GM21786 (cell line): ENCODE measurements at regions not wholly inside any gene's neighbourhood (a gene's known extent, or its start where the extent isn't known, plus 50 kb on each side); places are given as distances from the start of the nearest gene placed in this dataset.

Experiments
- ATAC-seq: cut with Tn5 transposase; IDR thresholded peaks from one replicate; pipeline ENCODE4 v1.9.1; 2021; ENCODE audit not compliant: unreplicated experiment

DNA sequence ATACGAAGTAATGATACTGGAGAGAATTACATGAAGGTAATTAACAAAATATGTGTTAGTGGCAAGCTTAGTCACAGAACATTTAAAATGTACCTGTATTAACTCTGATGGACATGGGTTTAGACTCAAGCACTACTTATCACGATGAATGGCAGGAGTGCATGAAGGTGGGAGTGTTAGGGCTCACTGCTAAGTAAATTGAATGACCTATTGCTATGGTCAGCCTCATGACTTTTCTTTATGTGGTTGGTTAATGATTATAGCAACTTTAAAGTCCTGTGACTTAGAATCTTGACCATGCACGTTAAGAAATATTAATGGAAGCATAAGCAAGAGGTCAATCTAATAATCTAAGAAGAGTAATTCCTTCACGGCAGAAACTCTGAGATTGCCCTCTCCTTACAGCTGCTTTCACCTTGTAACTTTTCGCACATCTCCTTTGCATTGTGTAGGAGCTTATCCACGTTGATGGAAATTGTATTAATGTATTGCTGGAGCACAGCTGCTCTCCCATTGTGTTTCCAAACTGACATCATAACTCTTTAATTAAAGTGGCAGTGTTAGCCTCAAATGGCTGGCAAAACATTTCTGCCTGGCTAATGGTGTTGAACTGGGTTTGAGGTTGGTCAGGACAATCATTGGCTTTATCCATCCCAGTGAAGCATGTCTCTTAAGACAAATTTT lies 114.5 kb downstream of the RXFP2 start:
- no peak for ATAC-seq

GRCh38 chr13:31859571-31859970 lies 120.2 kb downstream of the RXFP2 start:
- peak; percentile 56 for ATAC-seq

GRCh38 chr13:31860002-31860401 lies 120.7 kb downstream of the RXFP2 start:
- ATAC-seq, result no peak

GRCh38 chr13:31862828-31863227 lies 123.5 kb downstream of the RXFP2 start:
- no peak for ATAC-seq

DNA sequence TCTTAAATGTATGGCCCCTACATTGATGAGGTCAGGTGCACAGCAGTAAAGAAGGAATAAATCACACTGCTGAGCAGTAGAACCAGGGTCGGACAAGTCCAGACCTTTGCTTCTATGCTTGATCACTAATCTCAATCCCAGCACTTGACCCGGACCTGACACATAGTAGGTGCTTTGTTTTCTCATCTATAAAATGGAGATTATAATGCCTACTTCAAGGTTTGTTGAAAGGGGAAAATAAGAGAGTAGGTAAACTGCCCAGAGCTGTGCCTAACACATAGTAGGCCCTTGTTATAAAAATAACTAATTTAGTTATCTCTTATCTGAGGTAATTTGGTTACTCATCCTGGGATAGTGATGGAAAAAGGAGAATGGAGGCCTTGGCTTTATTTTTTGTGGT lies 125.0 kb downstream of the RXFP2 start:
- no peak for ATAC-seq

GRCh38 chr13:31866099-31866498 lies 126.8 kb downstream of the RXFP2 start:
- no peak for ATAC-seq

GRCh38 chr13:31867709-31868108 lies 128.4 kb downstream of the RXFP2 start:
- no peak for ATAC-seq

DNA sequence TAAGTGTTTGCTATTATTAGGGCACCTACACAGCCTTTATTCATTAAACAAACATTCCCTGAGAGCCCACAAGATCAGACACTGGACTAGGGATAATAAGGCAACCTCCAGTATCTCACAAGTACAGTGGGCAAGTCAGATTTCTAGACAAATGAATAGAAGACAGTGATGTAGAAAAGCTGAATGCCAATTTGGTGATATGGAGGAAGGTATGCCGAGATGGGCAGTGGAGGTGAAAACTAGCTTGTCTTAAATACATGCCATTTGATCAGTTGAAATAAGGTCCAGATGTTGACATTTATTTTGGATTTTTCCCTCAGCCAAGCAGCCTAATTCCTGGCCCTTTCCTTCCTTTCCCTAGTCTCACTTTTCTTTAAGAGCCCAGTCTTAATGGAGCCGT lies 130.3 kb downstream of the RXFP2 start:
- no peak for ATAC-seq

- ATAC-seq, result no peak
Observed at GRCh38 chr13:31870511-31870910, 131.2 kb downstream of the RXFP2 start.

GRCh38 chr13:31873145-31873544 lies 133.8 kb downstream of the RXFP2 start:
- no peak for ATAC-seq

DNA sequence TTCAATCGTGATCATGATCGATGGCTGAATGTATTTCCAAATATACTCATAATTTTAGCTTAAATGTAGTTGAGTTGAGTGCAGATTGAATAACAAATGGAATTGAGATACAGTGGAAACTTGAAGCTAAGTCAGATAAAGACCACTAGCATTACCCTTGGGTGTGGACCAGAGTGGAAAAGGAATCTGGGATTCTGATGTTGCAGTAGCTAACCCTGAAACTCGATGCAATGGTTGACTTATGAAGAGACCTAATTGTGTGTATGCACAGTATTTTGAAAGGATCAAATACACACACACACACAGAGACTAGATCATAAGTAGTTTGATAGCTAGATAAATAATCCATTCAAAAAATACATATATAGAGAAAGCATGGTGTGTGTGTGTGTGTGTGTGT lies 135.8 kb downstream of the RXFP2 start:
- no peak for ATAC-seq

DNA sequence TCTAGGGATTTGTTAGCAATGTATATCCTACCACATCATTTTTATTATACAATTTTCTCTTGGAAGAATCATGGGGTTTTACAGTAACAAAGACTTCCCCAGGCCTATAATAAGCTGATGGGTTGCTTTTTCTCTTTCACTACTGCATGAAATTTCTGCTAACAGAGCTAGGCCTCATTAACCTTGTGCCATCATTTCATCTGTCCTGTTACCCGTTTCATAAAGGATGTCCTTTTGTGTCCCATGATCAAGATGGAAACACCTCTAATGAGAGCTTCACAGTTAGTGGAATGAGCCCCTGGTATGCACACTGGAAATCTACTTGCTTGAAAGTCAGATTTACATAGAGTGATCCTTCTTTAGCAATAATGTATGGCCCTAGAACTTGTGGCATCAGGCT lies 138.7 kb downstream of the RXFP2 start:
- no peak for ATAC-seq

DNA sequence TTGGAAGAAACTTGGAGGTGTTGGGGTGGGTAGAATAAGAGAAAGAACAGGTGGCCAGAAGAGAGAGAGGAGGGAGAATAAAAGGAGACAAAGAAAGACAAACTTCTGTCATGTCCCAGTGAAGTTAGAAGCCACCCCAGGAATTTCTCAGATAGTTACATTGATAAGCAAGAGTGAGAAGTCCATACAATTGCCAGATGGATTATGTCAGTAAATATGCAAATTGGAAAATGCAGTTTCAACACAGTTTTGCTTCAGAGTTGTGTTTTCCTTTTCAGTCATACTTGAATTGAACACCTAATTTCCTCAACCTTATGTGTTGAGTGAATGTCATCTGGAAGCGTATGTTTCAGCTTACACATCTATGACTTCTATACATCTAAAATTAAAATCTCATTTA lies 139.2 kb downstream of the RXFP2 start:
- ATAC-seq, result no peak

DNA sequence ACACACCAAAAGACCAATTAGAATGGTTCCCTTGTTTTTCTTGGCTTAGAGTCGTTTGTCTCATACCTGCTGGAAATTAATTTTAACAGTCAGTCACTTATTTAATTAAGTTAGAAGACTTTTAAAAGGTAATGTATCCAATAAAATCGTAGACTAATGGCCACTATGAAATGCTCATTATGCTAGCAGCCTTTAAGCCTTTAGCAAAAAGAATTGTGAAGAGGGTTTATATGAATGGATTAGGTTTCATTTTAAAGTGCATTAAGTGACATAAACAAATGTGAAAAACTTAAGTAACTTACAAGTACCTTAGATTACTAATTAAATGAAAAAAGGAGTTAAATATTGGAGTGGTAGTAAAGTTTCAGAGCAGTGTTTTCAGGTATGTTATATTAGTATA lies 139.6 kb downstream of the RXFP2 start:
- ATAC-seq, result no peak

- peak; percentile 38 for ATAC-seq
Observed at GRCh38 chr13:31880851-31881494, 141.6 kb downstream of the RXFP2 start.

DNA sequence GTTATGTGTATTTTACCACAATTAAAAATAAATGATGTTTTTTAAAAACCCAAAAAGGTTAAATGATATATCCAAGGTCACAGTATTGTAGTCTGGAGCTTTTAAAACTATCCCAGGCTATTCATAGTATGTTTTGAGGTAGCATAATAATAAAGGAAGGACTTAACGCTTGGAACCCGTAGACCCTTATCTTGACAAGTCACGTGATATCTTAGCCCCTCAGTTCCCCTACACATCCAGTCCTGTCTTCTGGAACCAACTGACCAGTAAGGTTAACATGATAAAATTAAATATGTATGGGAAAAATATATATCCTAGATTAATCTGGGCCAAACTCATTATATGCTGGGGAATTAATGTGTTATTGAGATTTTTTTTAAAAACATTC lies 142.2 kb downstream of the RXFP2 start:
- ATAC-seq, result no peak

DNA sequence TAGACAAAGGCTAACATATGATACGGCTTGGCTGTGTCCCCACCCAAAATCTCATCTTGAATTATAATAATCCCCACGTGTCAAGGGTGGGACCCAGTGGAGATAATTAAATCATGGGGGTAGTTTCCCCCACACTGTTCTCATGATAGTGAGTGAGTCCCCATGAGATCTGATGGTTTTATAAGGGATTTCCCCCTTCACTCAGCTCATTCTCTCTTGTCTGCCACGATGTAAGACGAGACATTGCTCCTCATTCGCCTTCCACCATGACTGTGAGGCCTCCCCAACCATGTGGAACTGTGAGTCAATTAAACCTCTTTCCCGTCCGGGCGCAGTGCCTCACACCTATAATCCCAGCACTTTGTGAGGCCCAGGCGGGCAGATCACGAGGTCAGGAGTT lies 143.5 kb downstream of the RXFP2 start:
- ATAC-seq, result no peak

GRCh38 chr13:31884556-31884955 lies 145.2 kb downstream of the RXFP2 start:
- no peak for ATAC-seq

DNA sequence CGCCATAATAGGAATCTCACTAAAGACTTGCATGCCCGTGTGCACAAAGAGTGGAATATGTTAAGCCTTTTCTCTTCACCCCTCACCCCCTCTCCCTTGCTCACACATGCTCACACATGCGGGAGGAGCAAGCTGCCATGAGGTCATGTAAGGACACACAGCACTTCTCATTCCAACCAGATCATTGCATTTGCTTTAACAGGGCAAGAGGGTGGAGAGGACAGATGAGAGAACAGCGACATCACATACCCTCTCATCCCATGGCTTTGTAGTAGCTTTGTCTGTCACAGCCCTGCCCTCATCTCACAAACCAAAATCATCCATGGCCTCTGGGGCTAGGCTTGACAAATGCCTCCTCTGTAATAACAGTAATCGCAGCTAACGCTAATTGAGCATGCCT lies 145.6 kb upstream of the FRY start:
- ATAC-seq, result no peak

GRCh38 chr13:31887286-31887685 lies 144.3 kb upstream of the FRY start:
- no peak for ATAC-seq

GRCh38 chr13:31890946-31891345 lies 140.6 kb upstream of the FRY start:
- ATAC-seq, result no peak

DNA sequence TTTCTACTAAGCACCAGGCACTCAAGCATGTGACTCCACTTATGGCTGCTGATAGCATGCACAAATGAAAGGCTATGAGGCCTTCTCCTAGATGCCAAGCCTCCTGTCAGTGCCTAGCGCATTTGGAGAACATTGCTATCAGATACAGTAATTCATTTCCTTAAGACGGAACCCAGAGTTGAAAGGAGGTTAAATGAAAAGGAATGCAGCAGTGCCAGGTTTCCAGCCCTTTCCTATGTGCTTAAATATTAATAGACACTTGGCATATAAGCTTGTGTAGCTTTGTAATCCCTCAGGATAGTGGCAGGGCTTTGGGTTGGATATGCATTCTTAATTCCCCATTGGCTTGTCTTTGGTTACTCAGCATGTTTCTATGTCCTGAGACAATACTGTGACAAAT lies 140.1 kb upstream of the FRY start:
- no peak for ATAC-seq

DNA sequence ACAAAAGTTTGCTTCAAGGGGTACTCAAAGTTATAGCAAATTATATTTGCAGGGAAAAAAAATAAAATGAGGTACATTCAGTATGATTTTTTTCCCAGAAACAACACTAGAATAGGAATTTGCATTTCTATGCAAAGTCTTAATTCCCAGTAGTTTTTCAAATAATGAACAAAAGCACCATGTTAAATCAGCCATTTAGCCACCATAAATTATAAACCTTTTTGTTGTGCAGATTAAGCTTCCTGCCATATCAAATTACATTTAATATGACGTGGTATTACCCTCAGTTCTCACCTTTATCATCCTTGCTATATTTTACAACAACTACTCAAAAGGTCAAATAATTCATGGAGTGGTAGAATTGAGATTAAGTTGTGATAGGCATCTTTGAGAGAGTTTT lies 136.6 kb upstream of the FRY start:
- no peak for ATAC-seq
